Endodermal cell (in vitro differentiated cells): ENCODE measurements at regions not wholly inside any gene's neighbourhood (a gene's known extent, or its start where the extent isn't known, plus 50 kb on each side); places are given as distances from the start of the nearest gene placed in this dataset.

ENCODE experiments used
- DNase-seq: peaks from one replicate; pipeline ENCODE4 v3.0.0-alpha.2; 2017
- H3K27ac ChIP-seq: 2 replicates; pipeline ENCODE4 v1.5.1; 2013; ENCODE audit warnings: mild to moderate bottlenecking, low read depth, low read length, moderate library complexity
- H3K27me3 ChIP-seq: 2 replicates; pipeline ENCODE4 v1.6.1; 2013; ENCODE audit warnings: mild to moderate bottlenecking, low read length, moderate library complexity; ENCODE audit not compliant: insufficient read depth, control insufficient read depth, poor library complexity, severe bottlenecking
- H3K36me3 ChIP-seq: 2 replicates; pipeline ENCODE4 v1.7.0; 2013; ENCODE audit warnings: mild to moderate bottlenecking, low read length, moderate library complexity; ENCODE audit not compliant: control insufficient read depth, insufficient read depth
- H3K4me1 ChIP-seq: one replicate; pipeline ENCODE4 v1.7.0; 2013; ENCODE audit warnings: low read length; ENCODE audit not compliant: control insufficient read depth, insufficient read depth
- H3K4me3 ChIP-seq: 2 replicates; pipeline ENCODE4 v1.5.1; 2013; ENCODE audit warnings: mild to moderate bottlenecking, low read length, moderate library complexity
- H3K9ac ChIP-seq: 2 replicates; pipeline ENCODE4 v1.6.1; 2013; ENCODE audit warnings: mild to moderate bottlenecking, low read length, moderate library complexity; ENCODE audit not compliant: poor library complexity, severe bottlenecking; ENCODE audit errors: extremely low read depth
- H3K9me3 ChIP-seq: 2 replicates; pipeline ENCODE4 v1.6.1; 2013; ENCODE audit warnings: mild to moderate bottlenecking, low read length, moderate library complexity; ENCODE audit not compliant: control insufficient read depth
- H3K27ac Mint-ChIP-seq: 2 replicates; pipeline ENCODE4 v1.8.0; 2020; ENCODE audit warnings: mixed read lengths
- H3K27me3 Mint-ChIP-seq: 2 replicates; pipeline ENCODE4 v1.8.0; 2021; ENCODE audit warnings: mild to moderate bottlenecking, mixed read lengths; ENCODE audit not compliant: insufficient read depth
- H3K36me3 Mint-ChIP-seq: 2 replicates; pipeline ENCODE4 v1.8.0; 2020; ENCODE audit warnings: low read depth, mixed read lengths
- H3K4me1 Mint-ChIP-seq: 2 replicates; pipeline ENCODE4 v1.8.0; 2020; ENCODE audit warnings: mixed read lengths
- H3K4me3 Mint-ChIP-seq: 2 replicates; pipeline ENCODE4 v1.8.0; 2020; ENCODE audit warnings: mild to moderate bottlenecking, moderate library complexity, mixed read lengths
- H3K9me3 Mint-ChIP-seq: 2 replicates; pipeline ENCODE4 v1.8.0; 2020; ENCODE audit warnings: mild to moderate bottlenecking, mixed read lengths
- WGBS, 2 experiments: methylation state at CpG; one replicate each; pipeline versions ENCODE4 v1.1.5 to v1.1.7; 2013; ENCODE audit warnings: missing lambda C conversion rate in 2 of 2, mixed read lengths in 1 of 2; ENCODE audit not compliant: insufficient coverage in 1 of 2, insufficient read length in 1 of 2; 5-methylcytosine and 5-hydroxymethylcytosine counted together
- TF ChIP-seq, protein P1 (sequence below): fragments of 200-600 bp; sonication (generic); conservative IDR thresholded peaks from 2 replicates; pipeline ENCODE4 v1.5.0; 2021; ENCODE audit warnings: antibody characterized with exemption, mild to moderate bottlenecking

GRCh38 chr11:131199015-131199280 lies 171.5 kb upstream of the NTM start:
- H3K4me3 Mint-ChIP-seq: no peak overlapping the region
- Histone ChIP-seq H3K27me3 (no peaks in the 10 kb centered on the region), H3K4me1 (no peaks in the 10 kb centered on the region), H3K9ac (no peak overlapping the region), H3K27ac (no peak overlapping the region), H3K36me3 (no peaks in the 10 kb centered on the region), H3K4me3 (no peak overlapping the region), H3K9me3 (no peaks in the 10 kb centered on the region)
- no peaks in the 10 kb centered on the region for H3K9me3 Mint-ChIP-seq
- WGBS, 2 experiments: 94 to 100% methylated on average over 7 to 8 of the region's 8 CpGs
- H3K27ac Mint-ChIP-seq: no peak overlapping the region
- TF ChIP-seq, protein P1, sequence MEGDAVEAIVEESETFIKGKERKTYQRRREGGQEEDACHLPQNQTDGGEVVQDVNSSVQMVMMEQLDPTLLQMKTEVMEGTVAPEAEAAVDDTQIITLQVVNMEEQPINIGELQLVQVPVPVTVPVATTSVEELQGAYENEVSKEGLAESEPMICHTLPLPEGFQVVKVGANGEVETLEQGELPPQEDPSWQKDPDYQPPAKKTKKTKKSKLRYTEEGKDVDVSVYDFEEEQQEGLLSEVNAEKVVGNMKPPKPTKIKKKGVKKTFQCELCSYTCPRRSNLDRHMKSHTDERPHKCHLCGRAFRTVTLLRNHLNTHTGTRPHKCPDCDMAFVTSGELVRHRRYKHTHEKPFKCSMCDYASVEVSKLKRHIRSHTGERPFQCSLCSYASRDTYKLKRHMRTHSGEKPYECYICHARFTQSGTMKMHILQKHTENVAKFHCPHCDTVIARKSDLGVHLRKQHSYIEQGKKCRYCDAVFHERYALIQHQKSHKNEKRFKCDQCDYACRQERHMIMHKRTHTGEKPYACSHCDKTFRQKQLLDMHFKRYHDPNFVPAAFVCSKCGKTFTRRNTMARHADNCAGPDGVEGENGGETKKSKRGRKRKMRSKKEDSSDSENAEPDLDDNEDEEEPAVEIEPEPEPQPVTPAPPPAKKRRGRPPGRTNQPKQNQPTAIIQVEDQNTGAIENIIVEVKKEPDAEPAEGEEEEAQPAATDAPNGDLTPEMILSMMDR: no peak
- no peaks in the 10 kb centered on the region for H3K36me3 Mint-ChIP-seq
- H3K4me1 Mint-ChIP-seq: no peaks in the 10 kb centered on the region
- DNase-seq: no peak
- peaks cover 4% of the 10 kb centered on the region for H3K27me3 Mint-ChIP-seq

DNA sequence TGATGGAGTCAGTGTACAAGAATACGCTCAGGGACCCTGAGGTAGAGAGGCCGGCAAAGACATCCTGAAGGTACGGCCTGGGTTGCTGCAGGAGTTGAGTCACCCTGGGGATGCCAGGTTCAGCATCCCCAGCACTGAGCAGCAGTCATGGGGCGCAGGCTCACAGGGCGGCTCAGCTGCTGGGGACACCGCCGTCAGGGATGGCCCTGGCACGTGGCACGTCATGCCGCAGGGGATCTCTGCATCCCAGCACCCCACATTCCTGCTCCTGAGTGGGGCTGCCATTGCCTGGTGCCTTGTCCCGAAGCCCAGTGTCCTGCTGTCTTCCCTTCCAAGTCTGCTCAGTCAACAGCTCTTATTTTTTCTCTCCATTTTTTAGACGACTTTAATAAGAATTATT lies 168.7 kb upstream of the NTM start:
- no peaks in the 10 kb centered on the region for H3K9me3 ChIP-seq
- 92 to 99% methylated on average over 10 to 12 of the region's 12 CpGs for WGBS, 2 experiments
- Mint-ChIP-seq H3K27ac (no peak overlapping the region), H3K9me3 (no peaks in the 10 kb centered on the region), H3K27me3 (peaks cover 4% of the 10 kb centered on the region), H3K4me3 (no peak overlapping the region), H3K4me1 (peaks cover 5% of the 10 kb centered on the region), H3K36me3 (no peaks in the 10 kb centered on the region)
- no peak for DNase-seq
- H3K27me3 ChIP-seq: no peaks in the 10 kb centered on the region
- no peak overlapping the region for H3K9ac ChIP-seq
- TF ChIP-seq, protein P1: no peak
- no peak overlapping the region for H3K4me3 ChIP-seq
- no peaks in the 10 kb centered on the region for H3K36me3 ChIP-seq
- H3K4me1 ChIP-seq: no peaks in the 10 kb centered on the region
- H3K27ac ChIP-seq: no peak overlapping the region

GRCh38 chr11:131203040-131203439 lies 167.4 kb upstream of the NTM start:
- peaks cover 3% of the 10 kb centered on the region for H3K27me3 Mint-ChIP-seq
- TF ChIP-seq, protein P1: no peak
- H3K36me3 ChIP-seq: no peaks in the 10 kb centered on the region
- no peaks in the 10 kb centered on the region for H3K9me3 Mint-ChIP-seq
- H3K4me3 Mint-ChIP-seq: no peak overlapping the region
- no peak overlapping the region for H3K27ac ChIP-seq
- H3K9ac ChIP-seq: no peak overlapping the region
- no peaks in the 10 kb centered on the region for H3K4me1 ChIP-seq
- H3K4me3 ChIP-seq: no peak overlapping the region
- H3K27ac Mint-ChIP-seq: no peak overlapping the region
- H3K27me3 ChIP-seq: no peaks in the 10 kb centered on the region
- H3K9me3 ChIP-seq: no peaks in the 10 kb centered on the region
- H3K36me3 Mint-ChIP-seq: no peaks in the 10 kb centered on the region
- peaks cover 5% of the 10 kb centered on the region for H3K4me1 Mint-ChIP-seq
- DNase-seq: no peak
- WGBS, 2 experiments: 90 to 93% methylated on average over 1 of the region's 1 CpG
